GM18519 (cell line): ENCODE measurements at regions not wholly inside any gene's neighbourhood (a gene's known extent, or its start where the extent isn't known, plus 50 kb on each side); places are given as distances from the start of the nearest gene placed in this dataset.

Source experiments
- ATAC-seq: cut with Tn5 transposase; IDR thresholded peaks from one replicate; pipeline ENCODE4 v1.9.1; 2021; ENCODE audit warnings: mild to moderate bottlenecking, moderate library complexity; ENCODE audit not compliant: unreplicated experiment, low FRiP score

GRCh38 chr1:80099713-80100112, 1093.2 kb upstream of the ADGRL4 start:
- ATAC-seq, result no peak

- ATAC-seq, result no peak
Measured at GRCh38 chr1:80085067-80085466, 1078.5 kb upstream of the ADGRL4 start.

- ATAC-seq, result no peak
Measured at GRCh38 chr1:80083892-80084291, 1077.4 kb upstream of the ADGRL4 start.

GRCh38 chr1:80076469-80076868, 1069.9 kb upstream of the ADGRL4 start:
- no peak for ATAC-seq

- no peak for ATAC-seq
Measured at GRCh38 chr1:80075351-80075750, 1068.8 kb upstream of the ADGRL4 start.

GRCh38 chr1:80072563-80072962, 1066.0 kb upstream of the ADGRL4 start:
- no peak for ATAC-seq

- ATAC-seq, result no peak
Measured at GRCh38 chr1:80066060-80066459, 1059.5 kb upstream of the ADGRL4 start.

GRCh38 chr1:80064524-80064923, 1058.0 kb upstream of the ADGRL4 start:
- ATAC-seq, result no peak

- no peak for ATAC-seq
Measured at GRCh38 chr1:80059940-80060339, 1053.4 kb upstream of the ADGRL4 start.

GRCh38 chr1:80056179-80056578, 1049.6 kb upstream of the ADGRL4 start:
- ATAC-seq, result no peak

- no peak for ATAC-seq
Measured at GRCh38 chr1:80054129-80054528, 1047.6 kb upstream of the ADGRL4 start.

GRCh38 chr1:80053613-80054012, 1047.1 kb upstream of the ADGRL4 start:
- no peak for ATAC-seq

- ATAC-seq, result no peak
Measured at GRCh38 chr1:80050523-80050922, 1044.0 kb upstream of the ADGRL4 start.

GRCh38 chr1:80050085-80050484, 1043.6 kb upstream of the ADGRL4 start:
- ATAC-seq, result no peak

GRCh38 chr1:80048716-80049115, 1042.2 kb upstream of the ADGRL4 start:
- no peak for ATAC-seq

- no peak for ATAC-seq
Measured at GRCh38 chr1:80047791-80048190, 1041.3 kb upstream of the ADGRL4 start.

- no peak for ATAC-seq
Measured at GRCh38 chr1:80044662-80045061, 1038.1 kb upstream of the ADGRL4 start.

GRCh38 chr1:80036690-80037432, 1030.3 kb upstream of the ADGRL4 start:
- ATAC-seq, result no peak

GRCh38 chr1:80023358-80023757, 1016.8 kb upstream of the ADGRL4 start:
- no peak for ATAC-seq

- no peak for ATAC-seq
Measured at GRCh38 chr1:80021891-80022290, 1015.4 kb upstream of the ADGRL4 start.

- ATAC-seq, result no peak
Measured at GRCh38 chr1:80018348-80018747, 1011.8 kb upstream of the ADGRL4 start.

- ATAC-seq, result no peak
Measured at GRCh38 chr1:80008934-80009333, 1002.4 kb upstream of the ADGRL4 start.

- no peak for ATAC-seq
Measured at GRCh38 chr1:80003250-80003649, 996.7 kb upstream of the ADGRL4 start.
